ENCODE measurements at regions not wholly inside any gene's neighbourhood (a gene's known extent, or its start where the extent isn't known, plus 50 kb on each side); places are given as distances from the start of the nearest gene placed in this dataset.

- in situ Hi-C loops (cut with HindIII; ENCODE audit: low pct_unique_long_range_greater_than_20kb, low sequenced_read_pairs) (no loop called here), intact Hi-C loops (cut with micrococcal nuclease; ENCODE audit: unreplicated experiment) (no loop called here)
- no peaks in the 10 kb centered on the region for H3K9me3 ChIP-seq (ENCODE audit: control insufficient read depth, insufficient read depth, low read depth, low read length)
- no peak overlapping the region for H3K27ac ChIP-seq (ENCODE audit: low read length)
- DNase-seq (ENCODE audit: low read depth, low spot score) (no peak), ATAC-seq (no peak)
- H3K4me1 ChIP-seq (ENCODE audit: control insufficient read depth, insufficient read depth, low read length) = no peaks in the 10 kb centered on the region
- H3K4me3 ChIP-seq (ENCODE audit: low read depth in 2 of 2, low read length in 2 of 2) = no peak overlapping the region
- TF ChIP-seq TCF7L2 (IDR thresholded peaks at IDR 0.05; ENCODE audit: low read depth, low read length) = no peak
- no peak for TF ChIP-seq POLR2AphosphoS5 (IDR thresholded peaks at IDR 0.05; ENCODE audit: low read depth, low read length)
- TF ChIP-seq SIN3A (IDR thresholded peaks at IDR 0.05; ENCODE audit: borderline replicate concordance, insufficient read depth, low read depth, low read length) = no peak
- no peak for TF ChIP-seq CTCF (IDR thresholded peaks at IDR 0.05)
- no peak for TF ChIP-seq REST (IDR thresholded peaks at IDR 0.05; ENCODE audit: insufficient read depth in 1 of 2, low read depth in 2 of 2, low read length in 1 of 2)
- H3K36me3 ChIP-seq (ENCODE audit: control insufficient read depth, insufficient read depth, low read length) = no peaks in the 10 kb centered on the region
- no TSS peak for BruUV-seq (replicated peaks)
- no peaks in the 10 kb centered on the region for H3K27me3 ChIP-seq (ENCODE audit: control insufficient read depth, insufficient read depth, low read length)
- CTCF ChIA-PET = no interaction called here
- POLR2A ChIA-PET = no interaction called here
Measured at GRCh38 chr14:40694023-40694422, 912.7 kb upstream of the LRFN5 start.

GRCh38 chr14:40691066-40691465, 915.6 kb upstream of the LRFN5 start:
- Histone ChIP-seq H3K4me3 (ENCODE audit: low read depth in 2 of 2, low read length in 2 of 2) (no peak overlapping the region), H3K27ac (ENCODE audit: low read length) (no peak overlapping the region), H3K27me3 (ENCODE audit: control insufficient read depth, insufficient read depth, low read length) (no peaks in the 10 kb centered on the region), H3K4me1 (ENCODE audit: control insufficient read depth, insufficient read depth, low read length) (no peaks in the 10 kb centered on the region), H3K36me3 (ENCODE audit: control insufficient read depth, insufficient read depth, low read length) (no peaks in the 10 kb centered on the region), H3K9me3 (ENCODE audit: control insufficient read depth, insufficient read depth, low read depth, low read length) (no peaks in the 10 kb centered on the region)
- no peak for ATAC-seq
- no TSS peak for BruUV-seq (replicated peaks)
- POLR2A ChIA-PET = no interaction called here
- intact Hi-C loops (cut with micrococcal nuclease; ENCODE audit: unreplicated experiment) (no loop called here), in situ Hi-C loops (cut with HindIII; ENCODE audit: low pct_unique_long_range_greater_than_20kb, low sequenced_read_pairs) (no loop called here)
- no peak for DNase-seq (ENCODE audit: low read depth, low spot score)
- CTCF ChIA-PET = interaction anchor here (0.6 kb wide), 1 partner anchor 28 kb away, joined by 4 read pairs; no protein-coding TSS in a partner anchor
- TF ChIP-seq REST (IDR thresholded peaks at IDR 0.05; ENCODE audit: insufficient read depth in 1 of 2, low read depth in 2 of 2, low read length in 1 of 2) (no peak), TCF7L2 (IDR thresholded peaks at IDR 0.05; ENCODE audit: low read depth, low read length) (no peak), POLR2AphosphoS5 (IDR thresholded peaks at IDR 0.05; ENCODE audit: low read depth, low read length) (no peak), CTCF (IDR thresholded peaks at IDR 0.05) (no peak), SIN3A (IDR thresholded peaks at IDR 0.05; ENCODE audit: borderline replicate concordance, insufficient read depth, low read depth, low read length) (no peak)

Measured in Panc1 (cell line).